ENCODE measurements at regions not wholly inside any gene's neighbourhood (a gene's known extent, or its start where the extent isn't known, plus 50 kb on each side); places are given as distances from the start of the nearest gene placed in this dataset.
"Not testable (repeated sequence)": the region's sequence is repeated elsewhere in the genome, so short reads cannot be mapped to it uniquely, and the experiment has no call there.

- Histone ChIP-seq H3K4me1 (peaks cover 8% of the 10 kb centered on the region), H3K4me3 (no peak overlapping the region), H3K9me3 (replicated peaks) (peaks cover 7% of the 10 kb centered on the region), H3K27ac (no peak overlapping the region), H3K27me3 (no peaks in the 10 kb centered on the region), H3K36me3 (no peaks in the 10 kb centered on the region)
- DNase-seq = no peak
These were observed 987.9 kb downstream of the EPHA7 start for GRCh38 chr6:92431502-92431901.

DNA sequence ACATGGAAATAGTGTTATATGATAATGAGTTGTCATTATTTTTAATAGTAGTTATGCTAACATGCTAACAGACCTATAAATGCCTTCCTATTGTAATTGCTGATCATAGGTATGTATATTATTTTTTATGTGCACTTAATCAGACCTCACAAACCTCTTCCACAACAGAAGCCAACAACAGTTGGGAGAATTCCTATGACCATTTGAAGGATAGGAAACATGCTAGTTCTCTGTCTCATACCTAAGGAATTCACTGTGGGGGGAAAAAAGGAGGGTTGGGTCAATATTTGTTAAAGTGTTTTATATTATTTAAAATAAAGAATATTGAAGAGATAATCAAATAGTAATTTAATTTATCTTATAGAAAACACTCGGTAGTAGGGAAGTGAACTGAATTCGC is 990.9 kb downstream of the EPHA7 start:
- Histone ChIP-seq H3K36me3 (no peaks in the 10 kb centered on the region), H3K4me1 (peaks cover 2% of the 10 kb centered on the region), H3K9me3 (replicated peaks) (no peaks in the 10 kb centered on the region; the same call in 1 of the 2 replicates), H3K27me3 (no peaks in the 10 kb centered on the region), H3K4me3 (no peak overlapping the region), H3K27ac (no peak overlapping the region)
- DNase-seq = no peak

DNA sequence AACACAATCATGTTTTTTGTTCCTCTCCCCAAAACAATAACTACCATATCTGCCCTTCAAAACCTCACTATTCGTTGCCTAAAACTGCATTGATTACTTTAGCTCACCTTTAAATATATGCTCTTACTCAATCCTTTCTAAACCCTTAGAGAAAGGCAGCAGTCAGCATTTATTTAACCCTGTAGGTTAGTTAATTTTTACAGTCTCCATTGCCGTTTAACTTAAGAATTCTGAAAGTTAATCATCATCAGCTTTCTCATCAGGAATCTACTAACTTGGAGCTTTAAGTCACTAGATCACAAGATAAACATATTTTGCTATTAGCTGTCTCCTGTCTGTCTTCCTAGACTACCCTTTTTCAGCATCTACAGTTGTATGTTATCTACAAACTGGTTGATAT is 991.9 kb downstream of the EPHA7 start:
- no peaks in the 10 kb centered on the region for H3K4me1 ChIP-seq
- no peaks in the 10 kb centered on the region for H3K27me3 ChIP-seq
- H3K4me3 ChIP-seq = no peak overlapping the region
- H3K27ac ChIP-seq = no peak overlapping the region
- no peaks in the 10 kb centered on the region; the same call in 1 of the 2 replicates for H3K9me3 ChIP-seq (replicated peaks)
- H3K36me3 ChIP-seq = no peaks in the 10 kb centered on the region
- no peak for DNase-seq

DNA sequence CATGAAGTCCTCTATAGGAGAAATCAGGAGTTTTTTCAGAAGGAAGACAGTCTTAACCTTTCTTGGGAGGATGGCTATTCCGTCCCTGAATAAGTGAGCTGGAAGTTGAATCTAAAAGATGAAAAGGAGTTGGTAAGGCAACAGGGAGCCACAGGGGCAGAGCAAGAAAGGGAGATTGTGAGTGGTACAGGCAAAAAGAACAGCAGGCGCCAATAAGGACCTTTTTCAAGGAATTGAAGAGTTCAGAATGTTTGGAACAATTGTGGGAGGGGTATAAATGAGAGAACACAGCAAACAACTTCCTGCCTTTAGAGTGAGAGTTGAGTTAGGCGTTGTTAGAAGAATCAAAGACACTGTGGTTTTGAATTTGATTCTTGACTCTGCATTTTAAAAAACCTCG is 1003.7 kb downstream of the EPHA7 start:
- DNase-seq = no peak
- Histone ChIP-seq H3K9me3 (replicated peaks) (no peaks in the 10 kb centered on the region), H3K27me3 (no peaks in the 10 kb centered on the region), H3K4me1 (no peaks in the 10 kb centered on the region), H3K27ac (no peak overlapping the region), H3K36me3 (no peaks in the 10 kb centered on the region), H3K4me3 (no peak overlapping the region)

DNA sequence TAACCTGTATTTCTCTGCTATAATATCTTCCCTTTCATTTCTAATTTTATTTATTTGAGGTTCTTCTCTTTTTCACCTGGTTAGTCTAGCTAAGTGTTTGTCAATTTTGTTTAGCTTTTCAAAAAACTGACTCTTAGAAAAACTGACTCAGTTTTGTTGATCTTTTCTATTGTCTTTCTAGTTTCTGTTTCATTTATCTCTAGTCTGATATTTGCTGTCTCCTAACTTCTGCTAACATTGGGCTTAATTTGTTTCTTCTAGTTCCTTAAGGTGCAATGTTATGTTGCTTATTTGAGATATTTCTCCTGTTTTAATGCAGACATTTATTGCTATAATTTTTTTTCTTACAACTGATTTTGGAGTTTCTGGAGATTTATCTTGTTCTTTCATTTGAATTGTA is 1011.0 kb downstream of the EPHA7 start:
- peaks cover 4% of the 10 kb centered on the region; the same call in 1 of the 2 replicates for H3K9me3 ChIP-seq (replicated peaks)
- no peaks in the 10 kb centered on the region for H3K4me1 ChIP-seq
- no peak overlapping the region for H3K27ac ChIP-seq
- no peaks in the 10 kb centered on the region for H3K36me3 ChIP-seq
- no peak for DNase-seq
- no peak overlapping the region for H3K4me3 ChIP-seq
- H3K27me3 ChIP-seq = no peaks in the 10 kb centered on the region

DNA sequence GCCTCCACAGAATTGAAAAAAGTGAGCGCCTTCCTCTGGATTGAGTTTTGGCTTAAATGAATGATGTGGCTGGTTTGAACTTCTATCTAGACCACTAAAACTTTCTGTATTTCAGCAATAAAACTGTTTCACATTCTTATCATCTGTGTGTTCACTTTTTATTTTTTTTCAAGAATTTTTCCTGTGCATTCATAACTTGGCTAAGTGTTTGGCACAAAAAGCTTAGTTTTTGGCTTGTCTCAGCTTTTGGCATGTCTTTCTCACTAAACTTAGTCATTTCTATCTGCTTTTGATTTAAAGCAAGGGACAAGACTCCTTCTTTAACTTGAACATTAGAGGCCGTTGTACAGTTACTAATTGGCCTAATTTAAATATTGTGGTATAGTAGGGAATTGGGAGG is 1015.1 kb downstream of the EPHA7 start:
- H3K27ac ChIP-seq = no peak overlapping the region
- no peak overlapping the region for H3K4me3 ChIP-seq
- no peaks in the 10 kb centered on the region for H3K4me1 ChIP-seq
- DNase-seq = no peak
- H3K27me3 ChIP-seq = no peaks in the 10 kb centered on the region
- no peaks in the 10 kb centered on the region for H3K36me3 ChIP-seq
- no peaks in the 10 kb centered on the region; the same call in 1 of the 2 replicates for H3K9me3 ChIP-seq (replicated peaks)

- Histone ChIP-seq H3K4me3 (no peak overlapping the region), H3K9me3 (replicated peaks) (no peaks in the 10 kb centered on the region; the same call in 1 of the 2 replicates), H3K27ac (no peak overlapping the region), H3K27me3 (no peaks in the 10 kb centered on the region), H3K36me3 (no peaks in the 10 kb centered on the region), H3K4me1 (no peaks in the 10 kb centered on the region)
- no peak for DNase-seq
These were observed 1019.4 kb downstream of the EPHA7 start for GRCh38 chr6:92399911-92400310.

GRCh38 chr6:92388706-92389105 is 1030.7 kb downstream of the EPHA7 start:
- H3K36me3 ChIP-seq; H3K4me1 ChIP-seq; H3K9me3 ChIP-seq (replicated peaks); H3K27me3 ChIP-seq; DNase-seq; H3K4me3 ChIP-seq; H3K27ac ChIP-seq: not testable (repeated sequence)

DNA sequence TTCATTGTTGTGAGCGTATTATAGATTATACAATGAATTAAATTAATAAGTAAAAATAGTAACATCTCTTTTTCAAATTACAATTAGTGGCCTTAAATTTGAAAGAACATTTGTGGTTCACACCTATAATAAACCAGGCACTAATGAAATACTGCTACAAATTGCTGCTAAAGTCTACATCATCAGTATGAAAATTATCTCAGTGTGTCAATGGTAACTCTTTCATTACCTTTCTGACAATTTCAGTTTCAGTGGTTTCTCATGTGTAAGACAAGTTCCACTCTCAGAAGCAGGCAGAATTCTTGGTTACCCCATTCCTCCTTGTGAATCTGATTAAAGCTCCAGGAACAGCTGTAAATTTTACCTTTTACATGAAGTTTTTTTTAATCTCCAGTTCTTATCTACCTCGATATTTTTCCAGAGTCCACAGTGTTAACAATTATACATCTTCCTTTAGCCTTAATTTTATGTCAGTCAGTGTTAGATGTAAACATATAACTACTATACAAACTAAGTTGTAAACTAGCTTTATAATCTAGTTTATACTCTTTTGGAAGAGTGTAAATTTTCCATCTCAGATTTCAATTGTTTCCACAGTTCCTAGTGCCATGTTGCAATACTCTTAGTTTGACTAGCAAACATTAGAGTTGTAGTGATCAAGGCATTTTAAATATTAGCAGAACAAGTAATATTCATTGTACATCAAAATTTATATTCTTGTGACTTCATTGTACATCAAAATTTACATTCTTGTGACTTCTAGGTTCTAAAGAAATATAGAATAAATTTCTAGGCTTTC is 1038.4 kb downstream of the EPHA7 start:
- no peaks in the 10 kb centered on the region; the same call in 1 of the 2 replicates for H3K9me3 ChIP-seq (replicated peaks)
- no peak for DNase-seq
- no peak overlapping the region for H3K27ac ChIP-seq
- no peak overlapping the region for H3K4me3 ChIP-seq
- peaks cover 8% of the 10 kb centered on the region; the same call in 1 of the 2 replicates for H3K4me1 ChIP-seq
- H3K36me3 ChIP-seq = no peaks in the 10 kb centered on the region
- no peaks in the 10 kb centered on the region for H3K27me3 ChIP-seq

DNA sequence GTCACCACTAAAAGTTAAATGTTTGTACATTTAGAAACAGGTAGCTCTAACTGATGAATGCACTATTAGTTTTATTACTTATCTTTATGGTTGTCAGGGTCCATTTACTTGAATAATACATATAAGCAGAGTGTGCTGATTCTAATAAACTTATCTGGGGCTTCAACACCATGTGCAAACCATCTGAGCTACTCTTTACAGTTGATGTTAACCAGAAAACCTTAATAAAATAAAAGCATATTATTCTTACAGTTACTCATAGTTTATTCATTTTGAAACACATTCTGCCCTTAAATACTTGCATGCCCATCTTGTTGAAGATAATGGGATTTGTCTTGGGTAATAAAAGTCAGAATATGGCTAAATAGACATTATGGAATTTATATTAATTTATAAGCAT is 1042.2 kb downstream of the EPHA7 start:
- Histone ChIP-seq H3K36me3 (no peaks in the 10 kb centered on the region), H3K27me3 (no peaks in the 10 kb centered on the region), H3K4me1 (peaks cover 8% of the 10 kb centered on the region; the same call in 1 of the 2 replicates), H3K9me3 (replicated peaks) (no peaks in the 10 kb centered on the region), H3K4me3 (no peak overlapping the region), H3K27ac (peak overlapping the region; percentile 16; the same call in 1 of the 2 replicates)
- no peak for DNase-seq

GRCh38 chr6:92376691-92377090 is 1042.7 kb downstream of the EPHA7 start:
- no peaks in the 10 kb centered on the region for H3K27me3 ChIP-seq
- H3K4me1 ChIP-seq = peaks cover 8% of the 10 kb centered on the region; the same call in 1 of the 2 replicates
- H3K27ac ChIP-seq = peak overlapping the region; percentile 16; the same call in 1 of the 2 replicates
- H3K4me3 ChIP-seq = no peak overlapping the region
- H3K9me3 ChIP-seq (replicated peaks) = no peaks in the 10 kb centered on the region
- no peaks in the 10 kb centered on the region for H3K36me3 ChIP-seq
- peak; percentile 55 to 76 for DNase-seq

- Histone ChIP-seq H3K36me3 (no peaks in the 10 kb centered on the region), H3K27ac (no peak overlapping the region), H3K9me3 (replicated peaks) (no peaks in the 10 kb centered on the region), H3K4me3 (no peak overlapping the region), H3K27me3 (no peaks in the 10 kb centered on the region), H3K4me1 (0 out of 2 replicates have a peak, but pooled peaks cover 2% of the 10 kb centered on the region)
- DNase-seq = no peak
These were observed 1047.8 kb downstream of the EPHA7 start for GRCh38 chr6:92371211-92372208.

DNA sequence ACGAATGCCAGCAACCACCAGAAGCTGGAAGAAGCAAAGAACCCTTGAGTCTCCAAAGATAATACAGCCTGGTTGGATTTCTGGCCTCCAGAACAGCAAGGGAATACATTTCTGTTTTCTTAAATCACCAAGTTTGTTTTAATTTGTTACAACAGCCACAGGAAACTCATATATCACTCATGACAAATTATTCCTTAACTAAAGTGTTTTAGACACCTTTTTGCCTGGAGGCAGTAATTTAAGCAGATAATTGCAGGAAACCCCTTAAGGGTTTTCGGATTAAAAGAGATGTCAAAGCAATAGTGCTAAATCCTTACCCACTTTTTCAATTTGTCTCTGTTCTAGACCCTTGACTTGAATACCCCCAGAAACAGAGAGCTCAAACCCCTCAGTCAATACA is 1050.0 kb downstream of the EPHA7 start:
- H3K4me1 ChIP-seq = no peaks in the 10 kb centered on the region
- H3K27ac ChIP-seq = no peak overlapping the region
- H3K4me3 ChIP-seq = no peak overlapping the region

DNA sequence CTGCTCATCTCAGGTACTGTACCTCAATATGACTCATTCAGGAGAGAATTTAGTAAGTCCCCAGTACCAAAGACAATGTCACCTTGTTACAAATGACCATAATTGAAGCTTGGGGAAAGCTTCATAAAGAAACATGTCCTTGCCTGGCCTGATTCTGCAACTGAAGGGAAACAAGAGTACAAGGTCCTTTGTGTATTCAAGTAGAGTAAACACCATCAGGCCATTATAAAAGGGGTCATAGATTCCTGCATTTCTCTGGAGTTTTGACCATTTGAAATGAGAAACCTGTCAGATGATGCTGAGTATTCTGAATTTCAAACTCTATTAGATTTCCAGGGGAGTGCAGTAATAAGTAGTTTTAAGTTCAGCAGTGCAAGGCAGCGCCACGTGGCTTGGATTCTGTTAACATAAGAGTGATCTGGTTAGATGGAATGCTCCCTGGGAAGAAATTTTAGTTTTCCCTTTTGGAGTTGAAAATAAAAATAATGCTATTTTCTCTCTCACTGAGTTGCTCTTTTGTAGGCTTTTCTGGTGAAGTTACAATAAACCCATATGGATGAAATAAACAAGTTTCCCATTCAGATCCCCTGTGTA is 1054.3 kb downstream of the EPHA7 start:
- peaks cover 8% of the 10 kb centered on the region for H3K4me1 ChIP-seq
- no peak for DNase-seq
- H3K27me3 ChIP-seq = no peaks in the 10 kb centered on the region
- no peaks in the 10 kb centered on the region for H3K9me3 ChIP-seq (replicated peaks)
- H3K4me3 ChIP-seq = no peak overlapping the region
- no peaks in the 10 kb centered on the region for H3K36me3 ChIP-seq
- no peak overlapping the region for H3K27ac ChIP-seq

More for the DNA sequence above, 1050.0 kb downstream of the EPHA7 start:
- H3K27me3 ChIP-seq = no peaks in the 10 kb centered on the region
- no peaks in the 10 kb centered on the region for H3K36me3 ChIP-seq
- no peak for DNase-seq
- no peaks in the 10 kb centered on the region for H3K9me3 ChIP-seq (replicated peaks)
